Tibial nerve (tissue), 4 donors: ENCODE measurements at regions not wholly inside any gene's neighbourhood (a gene's known extent, or its start where the extent isn't known, plus 50 kb on each side); places are given as distances from the start of the nearest gene placed in this dataset.
"Not testable (repeated sequence)": the region's sequence is repeated elsewhere in the genome, so short reads cannot be mapped to it uniquely, and the experiment has no call there.

ENCODE experiments used
- EP300 ChIP-seq, 2 donors: sonication (generic); formaldehyde crosslinking; IDR thresholded peaks; one replicate each; pipeline ENCODE4 v1.6.1; 2017; ENCODE audit warnings: antibody characterized with exemption in 2 of 2, mild to moderate bottlenecking in 1 of 2
- TF ChIP-seq, protein P1 (sequence below), 5 experiments: fragments of 200-600 bp in 3 of 5; fragments of 450-650 bp in 2 of 5; sonication (generic) in 3 of 5; IDR thresholded peaks; one replicate each; pipeline ENCODE4 v1.5.1; 2016 to 2019; ENCODE audit warnings: antibody characterized with exemption in 5 of 5, mild to moderate bottlenecking in 3 of 5, moderate library complexity in 2 of 5

GRCh38 chr10:16165067-16165466 is 271.7 kb upstream of the PTER start:
- TF ChIP-seq, protein P1, sequence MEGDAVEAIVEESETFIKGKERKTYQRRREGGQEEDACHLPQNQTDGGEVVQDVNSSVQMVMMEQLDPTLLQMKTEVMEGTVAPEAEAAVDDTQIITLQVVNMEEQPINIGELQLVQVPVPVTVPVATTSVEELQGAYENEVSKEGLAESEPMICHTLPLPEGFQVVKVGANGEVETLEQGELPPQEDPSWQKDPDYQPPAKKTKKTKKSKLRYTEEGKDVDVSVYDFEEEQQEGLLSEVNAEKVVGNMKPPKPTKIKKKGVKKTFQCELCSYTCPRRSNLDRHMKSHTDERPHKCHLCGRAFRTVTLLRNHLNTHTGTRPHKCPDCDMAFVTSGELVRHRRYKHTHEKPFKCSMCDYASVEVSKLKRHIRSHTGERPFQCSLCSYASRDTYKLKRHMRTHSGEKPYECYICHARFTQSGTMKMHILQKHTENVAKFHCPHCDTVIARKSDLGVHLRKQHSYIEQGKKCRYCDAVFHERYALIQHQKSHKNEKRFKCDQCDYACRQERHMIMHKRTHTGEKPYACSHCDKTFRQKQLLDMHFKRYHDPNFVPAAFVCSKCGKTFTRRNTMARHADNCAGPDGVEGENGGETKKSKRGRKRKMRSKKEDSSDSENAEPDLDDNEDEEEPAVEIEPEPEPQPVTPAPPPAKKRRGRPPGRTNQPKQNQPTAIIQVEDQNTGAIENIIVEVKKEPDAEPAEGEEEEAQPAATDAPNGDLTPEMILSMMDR (IDR thresholded peaks at IDR 0.05): not testable (repeated sequence)
- not testable (repeated sequence) for TF ChIP-seq EP300 (IDR thresholded peaks at IDR 0.05)
